Progenitor cell of endocrine pancreas (in vitro differentiated cells): ENCODE measurements at regions not wholly inside any gene's neighbourhood (a gene's known extent, or its start where the extent isn't known, plus 50 kb on each side); places are given as distances from the start of the nearest gene placed in this dataset.

Experiments
- DNase-seq: peaks from one replicate; pipeline ENCODE4 v3.0.0; 2021; ENCODE audit warnings: low spot score; ENCODE audit not compliant: unreplicated experiment
- H3K27ac Mint-ChIP-seq: 2 replicates; pipeline ENCODE4 v1.8.0; 2021; ENCODE audit warnings: mild to moderate bottlenecking, moderate library complexity, mixed read lengths
- H3K27me3 Mint-ChIP-seq: 2 replicates; pipeline ENCODE4 v1.8.0; 2021; ENCODE audit warnings: mixed read lengths
- H3K36me3 Mint-ChIP-seq: 2 replicates; pipeline ENCODE4 v1.8.0; 2022; ENCODE audit warnings: mixed read lengths; ENCODE audit not compliant: insufficient read depth
- H3K4me1 Mint-ChIP-seq: 2 replicates; pipeline ENCODE4 v1.8.0; 2021; ENCODE audit warnings: low read depth, mixed read lengths
- H3K4me3 Mint-ChIP-seq: 2 replicates; pipeline ENCODE4 v1.8.0; 2021; ENCODE audit warnings: low read depth, mild to moderate bottlenecking, moderate library complexity, mixed read lengths
- H3K9me3 Mint-ChIP-seq: 2 replicates; pipeline ENCODE4 v1.8.0; 2021; ENCODE audit warnings: low read depth, mixed read lengths
- TF ChIP-seq, protein P1 (sequence below): fragments of 200-600 bp; sonication (generic); IDR thresholded peaks from one replicate; pipeline ENCODE4 v1.5.0; 2021; ENCODE audit warnings: antibody characterized with exemption, mild to moderate bottlenecking; ENCODE audit not compliant: unreplicated experiment

GRCh38 chr2:225781991-225782390, 382.5 kb downstream of the NYAP2 start:
- Mint-ChIP-seq H3K27ac (no peak overlapping the region), H3K27me3 (peaks cover 2% of the 10 kb centered on the region), H3K36me3 (no peaks in the 10 kb centered on the region), H3K4me1 (no peaks in the 10 kb centered on the region), H3K4me3 (no peak overlapping the region), H3K9me3 (no peaks in the 10 kb centered on the region)
- TF ChIP-seq, protein P1, sequence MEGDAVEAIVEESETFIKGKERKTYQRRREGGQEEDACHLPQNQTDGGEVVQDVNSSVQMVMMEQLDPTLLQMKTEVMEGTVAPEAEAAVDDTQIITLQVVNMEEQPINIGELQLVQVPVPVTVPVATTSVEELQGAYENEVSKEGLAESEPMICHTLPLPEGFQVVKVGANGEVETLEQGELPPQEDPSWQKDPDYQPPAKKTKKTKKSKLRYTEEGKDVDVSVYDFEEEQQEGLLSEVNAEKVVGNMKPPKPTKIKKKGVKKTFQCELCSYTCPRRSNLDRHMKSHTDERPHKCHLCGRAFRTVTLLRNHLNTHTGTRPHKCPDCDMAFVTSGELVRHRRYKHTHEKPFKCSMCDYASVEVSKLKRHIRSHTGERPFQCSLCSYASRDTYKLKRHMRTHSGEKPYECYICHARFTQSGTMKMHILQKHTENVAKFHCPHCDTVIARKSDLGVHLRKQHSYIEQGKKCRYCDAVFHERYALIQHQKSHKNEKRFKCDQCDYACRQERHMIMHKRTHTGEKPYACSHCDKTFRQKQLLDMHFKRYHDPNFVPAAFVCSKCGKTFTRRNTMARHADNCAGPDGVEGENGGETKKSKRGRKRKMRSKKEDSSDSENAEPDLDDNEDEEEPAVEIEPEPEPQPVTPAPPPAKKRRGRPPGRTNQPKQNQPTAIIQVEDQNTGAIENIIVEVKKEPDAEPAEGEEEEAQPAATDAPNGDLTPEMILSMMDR = no peak
- no peak for DNase-seq

DNA sequence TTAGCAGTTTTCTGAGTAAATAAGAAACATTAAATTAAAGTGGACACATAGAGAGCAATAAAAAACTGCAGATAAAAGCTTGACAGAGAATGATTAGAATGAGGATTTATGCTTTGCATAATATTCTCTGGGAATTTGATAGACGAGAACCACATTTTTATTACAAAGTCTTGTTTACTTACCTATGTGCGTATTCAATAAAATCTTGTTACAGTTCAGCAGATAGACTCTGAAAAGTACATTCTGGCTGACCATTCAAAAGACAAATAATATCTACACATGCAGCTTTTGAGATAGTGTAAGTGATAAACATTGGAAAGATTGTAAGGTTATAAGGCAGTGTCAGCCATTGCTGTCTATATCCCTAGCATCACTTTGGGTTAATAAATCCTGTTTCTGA, 381.6 kb downstream of the NYAP2 start:
- peaks cover 2% of the 10 kb centered on the region for H3K27me3 Mint-ChIP-seq
- TF ChIP-seq, protein P1 = no peak
- DNase-seq = no peak
- no peak overlapping the region for H3K4me3 Mint-ChIP-seq
- no peaks in the 10 kb centered on the region for H3K9me3 Mint-ChIP-seq
- H3K4me1 Mint-ChIP-seq = no peaks in the 10 kb centered on the region
- no peak overlapping the region for H3K27ac Mint-ChIP-seq
- H3K36me3 Mint-ChIP-seq = no peaks in the 10 kb centered on the region

DNA sequence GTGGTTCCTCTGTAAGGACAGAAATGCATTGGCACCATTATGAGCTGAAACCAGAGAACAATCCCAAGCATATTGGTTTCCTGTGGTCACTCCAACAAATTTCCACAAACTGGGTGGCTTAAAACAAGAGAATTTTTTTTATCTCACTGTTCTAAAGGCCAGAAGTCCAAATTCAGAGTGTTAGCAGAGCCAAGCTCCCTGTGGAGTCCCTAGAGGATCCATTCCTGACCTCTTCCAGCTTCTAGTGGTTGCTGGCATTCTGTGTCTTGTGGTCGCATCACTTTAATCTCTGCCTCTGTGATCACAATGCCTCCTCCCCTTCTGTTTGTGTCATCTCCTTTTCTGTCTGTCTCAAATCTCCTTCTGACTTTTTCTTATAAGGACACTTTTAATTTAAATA, 380.3 kb downstream of the NYAP2 start:
- Mint-ChIP-seq H3K4me3 (no peak overlapping the region), H3K27ac (no peak overlapping the region), H3K9me3 (peaks cover 3% of the 10 kb centered on the region), H3K4me1 (no peaks in the 10 kb centered on the region), H3K27me3 (peaks cover 2% of the 10 kb centered on the region), H3K36me3 (no peaks in the 10 kb centered on the region)
- TF ChIP-seq, protein P1 = no peak
- DNase-seq = no peak

- Mint-ChIP-seq H3K4me1 (no peaks in the 10 kb centered on the region), H3K27me3 (no peaks in the 10 kb centered on the region), H3K36me3 (no peaks in the 10 kb centered on the region), H3K9me3 (peaks cover 3% of the 10 kb centered on the region), H3K27ac (no peak overlapping the region), H3K4me3 (no peak overlapping the region)
- no peak for DNase-seq
- TF ChIP-seq, protein P1 = no peak
Observed at GRCh38 chr2:225773148-225773547, 373.6 kb downstream of the NYAP2 start.

- peaks cover 3% of the 10 kb centered on the region for H3K9me3 Mint-ChIP-seq
- H3K36me3 Mint-ChIP-seq = no peaks in the 10 kb centered on the region
- H3K27me3 Mint-ChIP-seq = no peaks in the 10 kb centered on the region
- TF ChIP-seq, protein P1 = no peak
- no peak overlapping the region for H3K27ac Mint-ChIP-seq
- no peak for DNase-seq
- H3K4me3 Mint-ChIP-seq = no peak overlapping the region
- H3K4me1 Mint-ChIP-seq = no peaks in the 10 kb centered on the region
Observed at GRCh38 chr2:225771701-225772100, 372.2 kb downstream of the NYAP2 start.

DNA sequence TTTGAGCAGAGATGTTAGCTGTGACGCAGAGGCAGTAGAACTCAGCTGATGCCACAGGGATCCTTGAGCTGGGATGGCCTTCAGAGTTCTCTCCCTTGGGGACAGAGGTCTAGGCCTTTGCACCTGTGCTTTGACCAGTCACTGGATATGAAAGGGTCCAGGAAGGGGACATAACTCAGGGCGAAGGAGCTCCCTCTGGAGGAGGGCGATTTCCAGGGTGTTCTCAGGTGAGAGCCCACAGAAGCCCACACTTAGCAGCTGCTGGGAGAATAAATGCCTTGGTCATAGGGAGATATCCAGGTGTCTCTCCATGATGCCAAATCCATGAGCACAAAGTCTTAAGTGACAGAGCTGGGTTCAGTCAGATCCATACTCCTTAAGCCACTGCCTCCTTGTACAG, 369.2 kb downstream of the NYAP2 start:
- no peak for DNase-seq
- H3K36me3 Mint-ChIP-seq = no peaks in the 10 kb centered on the region
- H3K4me3 Mint-ChIP-seq = no peak overlapping the region
- H3K9me3 Mint-ChIP-seq = no peaks in the 10 kb centered on the region
- TF ChIP-seq, protein P1 = no peak
- no peaks in the 10 kb centered on the region for H3K4me1 Mint-ChIP-seq
- H3K27ac Mint-ChIP-seq = no peak overlapping the region
- H3K27me3 Mint-ChIP-seq = no peaks in the 10 kb centered on the region
